GDM1 (cell line): ENCODE measurements at regions not wholly inside any gene's neighbourhood (a gene's known extent, or its start where the extent isn't known, plus 50 kb on each side); places are given as distances from the start of the nearest gene placed in this dataset.

Experiments used
- DNase-seq: peaks from one replicate; lab custom pipeline; 2025; lab: John Stamatoyannopoulos, UW

DNA sequence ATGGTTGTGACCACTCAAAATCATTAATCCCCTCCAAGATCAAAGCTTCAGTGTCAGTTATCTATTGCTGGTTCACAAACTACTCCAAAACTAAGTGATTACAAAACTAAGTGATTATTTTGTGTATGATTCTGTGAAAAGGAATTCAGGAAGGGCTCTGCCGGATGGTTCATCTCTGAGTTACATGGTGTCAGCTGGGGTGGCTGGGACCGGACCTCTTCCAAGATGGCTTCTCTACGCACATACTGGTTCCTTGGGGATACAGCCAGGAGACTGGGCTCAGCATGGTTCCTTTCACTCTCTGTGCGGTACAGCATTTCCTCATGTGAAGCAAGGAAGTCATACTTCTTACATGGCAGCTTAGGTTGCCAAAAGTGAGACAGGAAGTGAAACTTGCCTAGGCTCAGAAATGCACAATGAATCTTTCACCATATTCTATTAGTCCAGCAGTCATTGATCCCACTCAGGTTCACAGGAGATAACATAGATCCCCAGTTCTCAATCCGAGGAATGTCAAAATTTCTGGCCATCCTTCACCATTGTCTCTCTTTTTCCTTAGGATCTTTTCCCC lies 97.9 kb upstream of the IRX6 start:
- no peak for DNase-seq

GRCh38 chr16:55232822-55233221 lies 91.2 kb upstream of the IRX6 start:
- no peak for DNase-seq

DNA sequence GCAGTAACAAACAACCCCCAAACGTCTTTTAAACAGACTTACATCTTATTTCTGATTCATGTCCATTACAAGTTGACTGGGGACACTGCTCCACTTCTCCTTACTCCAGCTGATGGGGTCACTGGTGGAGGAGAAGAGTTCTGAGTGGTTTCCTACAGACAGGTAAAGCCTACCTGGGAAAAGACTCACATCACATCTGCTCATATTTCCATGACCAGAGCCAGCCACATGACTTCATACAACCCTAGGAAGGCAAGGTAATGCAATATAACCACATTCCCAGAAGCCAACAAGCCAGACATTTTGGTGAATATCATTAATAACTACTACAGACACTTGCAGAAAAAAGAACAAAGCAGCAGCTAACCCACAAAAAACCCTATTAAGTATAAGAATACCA lies 90.5 kb upstream of the IRX6 start:
- no peak for DNase-seq

DNA sequence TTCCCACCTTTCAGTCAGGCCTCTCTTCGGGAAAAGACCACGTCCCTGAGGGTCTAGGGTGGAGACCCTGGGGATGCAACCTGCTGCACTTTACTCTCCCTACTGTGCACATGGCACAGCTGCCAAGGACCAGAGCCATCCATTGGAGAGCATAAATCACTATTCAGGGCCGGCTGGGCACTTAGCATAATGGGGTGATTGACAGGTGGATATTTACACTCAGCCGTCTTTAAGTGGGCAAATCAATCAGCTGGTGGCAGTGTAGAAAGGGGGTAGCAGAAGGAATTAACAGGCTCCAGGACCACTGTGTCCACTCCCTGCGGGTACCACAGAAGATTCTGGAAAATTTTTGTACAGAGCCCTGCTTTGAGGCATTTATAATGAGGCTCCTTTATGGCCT lies 87.3 kb upstream of the IRX6 start:
- DNase-seq: no peak

- DNase-seq: no peak
Observed at GRCh38 chr16:55239723-55240122, 84.3 kb upstream of the IRX6 start.

DNA sequence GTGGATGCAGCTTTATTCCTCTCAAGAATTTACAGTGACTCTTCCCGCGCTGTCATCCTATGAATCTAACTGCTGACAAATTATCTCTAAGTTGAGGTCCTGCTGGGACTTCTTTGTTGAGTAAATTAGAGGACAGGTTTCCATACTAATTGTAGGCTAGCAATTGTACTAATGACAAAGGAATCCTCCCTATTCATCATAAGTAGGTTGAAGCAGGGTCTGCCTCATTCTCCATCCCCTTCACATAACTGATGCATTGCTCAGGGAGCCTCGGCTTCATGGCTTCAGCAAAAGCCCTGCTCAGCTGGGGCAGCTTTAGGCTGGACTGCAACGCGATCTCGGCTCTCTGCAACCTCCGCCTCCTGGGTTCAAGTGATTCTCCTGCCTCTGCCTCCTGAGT lies 83.1 kb upstream of the IRX6 start:
- DNase-seq: no peak

DNA sequence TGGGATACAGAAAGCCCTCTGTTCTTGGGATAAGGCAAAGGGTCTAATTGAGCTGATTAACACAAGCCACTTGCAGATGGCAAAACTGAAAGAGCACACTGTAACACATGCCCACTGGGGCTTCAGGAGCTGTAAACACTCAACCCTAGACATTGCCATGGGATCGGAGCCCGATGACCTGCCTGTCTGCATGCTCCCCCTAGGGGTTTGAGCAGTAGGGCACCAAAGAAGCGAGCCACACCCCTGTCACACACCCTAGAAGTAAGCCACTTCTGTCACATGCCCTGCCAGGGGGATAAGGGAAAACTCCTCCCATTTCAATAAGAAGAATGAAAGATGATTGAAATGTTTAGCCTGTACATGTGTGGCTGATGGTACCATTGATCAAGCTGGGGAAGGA lies 81.3 kb upstream of the IRX6 start:
- DNase-seq: no peak

- no peak for DNase-seq
Observed at GRCh38 chr16:55248058-55248457, 75.9 kb upstream of the IRX6 start.

- DNase-seq: no peak
Observed at GRCh38 chr16:55248494-55248893, 75.5 kb upstream of the IRX6 start.

- no peak for DNase-seq
Observed at GRCh38 chr16:55249361-55249760, 74.6 kb upstream of the IRX6 start.

DNA sequence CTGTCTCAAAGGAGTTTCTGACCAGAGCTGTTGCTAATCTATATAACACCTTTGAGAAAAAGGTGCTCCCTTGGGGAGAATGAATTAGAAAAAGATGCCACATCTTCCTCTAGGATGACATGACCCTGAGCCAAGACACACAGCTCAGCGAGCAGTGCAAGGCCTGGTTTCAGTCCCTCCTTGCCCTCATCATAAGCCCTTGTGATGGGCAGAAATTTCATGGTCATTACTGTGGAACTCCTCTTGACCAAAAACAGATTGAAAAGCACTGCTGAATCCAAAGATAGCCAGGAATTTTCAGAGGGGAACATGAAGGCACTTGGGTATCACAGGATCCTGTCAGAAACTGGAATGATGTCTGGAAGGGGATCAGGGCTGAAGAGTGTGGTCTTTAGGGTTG lies 74.1 kb upstream of the IRX6 start:
- DNase-seq: no peak

DNA sequence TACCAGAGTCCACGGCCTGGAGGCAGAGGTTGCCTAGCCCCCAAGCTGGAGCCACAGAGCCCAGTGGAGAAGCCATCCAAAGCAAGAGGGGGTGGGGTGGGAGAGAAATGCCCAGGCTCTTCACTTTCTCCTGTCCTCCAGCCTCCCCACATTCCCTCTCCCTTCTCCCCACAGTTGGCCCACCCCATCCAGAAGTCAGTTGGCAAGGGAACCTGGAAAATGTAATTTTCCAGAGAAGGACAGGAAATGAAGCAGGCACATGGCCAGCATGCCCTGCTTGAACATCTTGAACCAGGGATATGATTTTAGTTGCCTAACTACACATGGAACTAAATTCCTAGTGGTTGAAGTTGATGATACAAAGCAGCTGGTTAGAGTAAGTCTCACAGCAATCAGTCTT lies 73.3 kb upstream of the IRX6 start:
- no peak for DNase-seq

DNA sequence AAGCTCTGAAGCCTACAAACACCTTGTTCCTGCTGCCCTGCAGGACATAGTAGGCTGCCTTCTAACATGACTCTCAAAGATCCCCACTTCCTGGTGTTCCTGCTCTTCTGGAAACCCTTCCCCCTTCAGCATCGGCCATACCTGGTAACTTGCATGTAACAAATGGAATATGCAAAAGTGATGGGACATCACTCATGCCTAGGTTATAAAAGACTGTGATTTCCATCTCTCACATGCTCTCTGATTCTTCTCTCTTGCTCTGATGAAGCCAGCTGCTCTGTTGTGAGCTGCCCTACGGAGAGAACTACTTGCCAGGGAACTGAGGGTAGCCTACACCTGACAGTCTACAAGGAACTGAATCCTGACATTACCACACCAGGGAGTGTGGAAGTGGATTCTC lies 72.9 kb upstream of the IRX6 start:
- DNase-seq: no peak

GRCh38 chr16:55252577-55252976 lies 71.4 kb upstream of the IRX6 start:
- no peak for DNase-seq

DNA sequence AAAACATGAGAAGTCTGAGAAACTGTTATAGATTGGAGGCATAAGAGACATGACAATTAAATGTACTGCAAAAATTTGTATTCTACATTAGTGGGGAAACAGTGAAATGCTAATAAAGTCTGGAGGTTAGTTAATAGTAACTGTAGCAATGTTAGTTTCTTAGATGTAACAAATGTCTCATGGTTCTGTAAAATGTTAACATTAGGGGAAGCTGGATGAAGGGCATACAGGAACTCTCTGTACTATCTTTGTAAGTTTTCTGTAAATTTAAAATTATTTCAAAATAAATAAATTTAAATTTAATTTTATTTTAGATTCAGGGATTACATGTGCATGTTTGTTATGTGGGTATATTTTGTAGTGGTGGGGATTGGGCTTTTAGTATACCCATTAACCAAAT lies 70.0 kb upstream of the IRX6 start:
- no peak for DNase-seq

DNA sequence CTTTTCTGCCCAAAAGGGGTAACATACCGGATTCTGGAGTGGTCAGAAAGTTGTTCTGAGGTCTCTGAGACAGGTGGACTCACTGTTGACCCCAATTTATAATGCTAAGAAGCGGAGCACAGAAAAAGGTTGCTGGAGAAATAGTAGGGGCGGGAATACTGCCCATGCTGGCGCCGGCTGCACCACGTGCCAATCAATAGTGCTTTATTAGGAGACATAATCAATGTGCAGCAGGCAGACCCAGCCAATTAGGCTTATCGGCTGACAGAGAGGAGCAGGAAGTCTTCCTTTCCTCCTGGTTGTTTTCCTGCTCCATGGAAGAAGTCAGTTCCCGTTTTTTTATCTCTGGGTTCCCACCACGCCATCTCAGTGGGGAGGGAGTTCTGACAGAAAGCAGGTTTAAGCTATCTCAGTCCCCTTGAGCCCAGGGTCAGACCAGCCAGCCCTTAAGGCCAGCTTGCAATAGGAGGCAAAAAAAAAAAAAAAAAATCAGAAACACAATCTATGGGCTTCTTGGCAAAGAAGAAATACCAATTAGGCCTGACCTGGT lies 68.2 kb upstream of the IRX6 start:
- no peak for DNase-seq

GRCh38 chr16:55256412-55257016 lies 67.5 kb upstream of the IRX6 start:
- no peak for DNase-seq

- DNase-seq: peak; percentile 20
Observed at GRCh38 chr16:55257966-55258613, 65.9 kb upstream of the IRX6 start.

GRCh38 chr16:55261301-55261700 lies 62.7 kb upstream of the IRX6 start:
- DNase-seq: no peak

DNA sequence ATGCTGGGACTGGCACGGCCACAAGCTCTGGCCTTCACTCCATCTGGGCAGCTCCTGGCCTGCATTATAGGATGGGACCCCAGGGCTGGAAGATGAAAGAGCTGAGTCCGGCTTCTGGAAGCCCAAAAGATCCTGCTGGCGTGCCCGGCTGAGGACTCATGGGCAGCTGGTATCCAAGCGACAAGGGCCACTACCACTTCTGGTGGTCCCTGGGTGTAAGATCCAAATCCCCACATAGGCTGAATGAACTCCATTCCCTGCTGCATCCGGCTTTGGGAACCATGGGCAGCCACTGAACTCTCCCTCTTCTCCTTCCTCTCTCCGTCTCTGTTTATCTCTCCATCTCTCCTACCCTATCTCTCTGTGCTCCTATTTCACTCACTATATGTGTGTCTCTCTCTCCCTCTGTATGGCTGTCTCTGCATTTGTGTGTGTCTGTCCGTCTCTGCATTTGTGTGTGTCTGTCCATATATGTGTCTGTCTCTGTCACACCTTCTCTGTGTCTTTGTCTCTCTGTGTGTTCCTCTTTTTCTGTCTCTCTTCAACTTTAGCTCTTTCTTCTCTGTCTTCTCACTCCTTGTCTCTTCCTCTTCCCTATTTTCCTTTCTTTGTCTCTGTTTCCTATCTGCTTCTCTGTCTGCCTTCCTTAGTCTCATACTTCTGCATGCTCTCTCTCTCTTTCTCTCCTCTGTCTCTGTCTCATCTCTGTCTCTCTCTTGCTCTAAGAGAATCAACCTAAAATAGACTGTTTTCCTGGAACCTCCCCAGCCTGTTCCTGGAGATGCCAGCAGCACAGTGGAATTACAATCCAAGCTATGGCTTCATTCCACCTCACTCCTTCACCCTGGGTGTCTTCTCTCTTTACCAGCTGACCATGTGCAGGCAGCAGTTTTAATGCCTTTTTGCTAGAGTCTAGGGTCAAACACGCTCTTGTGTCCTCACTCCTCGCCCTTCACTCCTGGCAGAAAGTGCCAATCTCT lies 60.4 kb upstream of the IRX6 start:
- no peak for DNase-seq

DNA sequence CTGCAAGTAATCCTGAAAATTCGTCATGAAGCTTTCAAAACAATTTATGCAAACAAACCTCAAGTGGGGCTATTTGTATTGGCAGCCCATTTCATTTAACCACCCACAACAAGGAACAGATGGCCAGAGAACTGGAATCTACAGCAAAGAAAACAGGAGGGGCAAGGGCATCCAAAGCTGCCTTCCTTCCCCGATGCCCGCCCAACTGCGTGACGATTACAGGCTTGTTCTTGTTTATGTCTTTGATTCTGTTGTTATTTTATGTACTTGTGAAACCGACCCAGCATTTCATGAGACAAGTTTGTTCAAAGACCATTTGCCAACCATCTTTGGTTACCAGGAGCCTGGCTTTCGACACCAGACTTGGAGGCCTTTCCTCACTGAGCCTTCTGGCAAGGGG lies 59.1 kb upstream of the IRX6 start:
- DNase-seq: no peak

DNA sequence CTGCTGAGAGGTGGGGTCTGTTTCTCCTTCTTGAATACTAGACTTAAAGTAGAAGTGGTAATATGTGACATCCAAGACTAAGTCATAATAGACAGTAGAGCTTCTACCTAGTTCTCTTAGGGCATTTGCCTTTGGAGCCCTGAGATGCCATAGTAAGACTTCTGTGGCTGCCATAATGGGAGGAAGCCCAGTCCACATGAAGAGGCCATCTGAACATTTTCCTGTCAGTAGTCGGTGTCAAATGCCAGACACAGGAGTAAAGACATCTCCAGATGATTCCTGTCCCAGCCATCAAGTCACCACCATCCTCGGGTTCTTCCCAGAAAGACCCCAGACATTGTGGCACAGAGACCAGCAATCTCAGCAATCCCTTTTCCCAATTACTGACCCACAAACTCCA lies 58.1 kb upstream of the IRX6 start:
- DNase-seq: no peak
